Vagina (tissue), 2 donors: ENCODE measurements at regions not wholly inside any gene's neighbourhood (a gene's known extent, or its start where the extent isn't known, plus 50 kb on each side); places are given as distances from the start of the nearest gene placed in this dataset.

Experiments
- DNase-seq, 2 donors: peaks; one replicate each; pipeline ENCODE4 v3.0.0-alpha.2; 2017; ENCODE audit errors: extremely low spot score in 2 of 2
- H3K27ac ChIP-seq: fragments of 200-600 bp; sonication (generic); one replicate; pipeline ENCODE4 v1.5.1; 2019
- H3K27me3 ChIP-seq: fragments of 200-600 bp; sonication (generic); one replicate; pipeline ENCODE4 v1.5.1; 2019
- H3K36me3 ChIP-seq, 2 donors: fragments of 200-600 bp; sonication (generic); one replicate each; pipeline ENCODE4 v1.5.1; 2017 to 2019
- H3K4me1 ChIP-seq: fragments of 200-600 bp; sonication (generic); one replicate; pipeline ENCODE4 v1.5.1; 2019
- H3K4me3 ChIP-seq, 2 donors: fragments of 200-600 bp; sonication (generic); 1 replicate in 1 of 2; 2 replicates in 1 of 2; pipeline ENCODE4 v1.5.1; 2016 to 2019
- H3K9me3 ChIP-seq: fragments of 200-600 bp; sonication (generic); one replicate; pipeline ENCODE4 v1.5.1; 2019
- POLR2A ChIP-seq, 2 donors: fragments of 450-650 bp; IDR thresholded peaks; one replicate each; pipeline ENCODE4 v1.6.1; 2017; ENCODE audit warnings: antibody characterized with exemption in 2 of 2, mild to moderate bottlenecking in 2 of 2, moderate library complexity in 2 of 2
- POLR2AphosphoS5 ChIP-seq, 2 donors: sonication (generic); formaldehyde crosslinking; IDR thresholded peaks; one replicate each; pipeline ENCODE4 v1.9.0; 2017; ENCODE audit warnings: antibody characterized with exemption in 2 of 2, mild to moderate bottlenecking in 2 of 2, low read depth in 1 of 2; ENCODE audit not compliant: insufficient read depth in 1 of 2
- intact Hi-C: fragments of 100-400 bp; cut with DNase I; formaldehyde crosslinking; loops from one replicate; pipeline ENCODE4 v1.15.1; 2023
- TF ChIP-seq, protein P1 (sequence below), 3 experiments: fragments of 450-650 bp in 2 of 3; fragments of 200-600 bp in 1 of 3; sonication (generic) in 1 of 3; IDR thresholded peaks; one replicate each; pipeline ENCODE4 v1.5.1; 2017 to 2019; ENCODE audit warnings: antibody characterized with exemption in 3 of 3, mild to moderate bottlenecking in 2 of 3, moderate library complexity in 2 of 3

DNA sequence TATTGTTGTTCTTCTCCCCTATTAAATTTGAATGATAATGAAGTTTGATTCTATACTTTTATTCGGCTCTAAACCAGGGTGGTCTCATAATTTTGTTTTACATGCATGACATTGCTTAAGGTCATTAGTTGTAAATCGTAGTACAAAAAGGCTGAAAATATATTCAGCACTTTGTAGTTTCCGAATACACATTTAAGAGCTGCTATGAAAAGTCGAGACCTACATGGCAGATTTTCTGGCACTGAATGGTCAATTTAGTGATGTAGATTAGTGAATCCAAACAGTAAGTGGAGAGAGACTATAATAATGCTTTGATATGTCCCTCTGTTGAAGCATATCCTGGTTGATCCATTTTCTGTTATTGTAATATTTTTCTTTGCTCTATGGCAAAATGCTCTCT lies 254.0 kb upstream of the SOX2 start:
- no peaks in the 10 kb centered on the region for H3K4me1 ChIP-seq
- no peaks in the 10 kb centered on the region for H3K27me3 ChIP-seq
- TF ChIP-seq, protein P1, sequence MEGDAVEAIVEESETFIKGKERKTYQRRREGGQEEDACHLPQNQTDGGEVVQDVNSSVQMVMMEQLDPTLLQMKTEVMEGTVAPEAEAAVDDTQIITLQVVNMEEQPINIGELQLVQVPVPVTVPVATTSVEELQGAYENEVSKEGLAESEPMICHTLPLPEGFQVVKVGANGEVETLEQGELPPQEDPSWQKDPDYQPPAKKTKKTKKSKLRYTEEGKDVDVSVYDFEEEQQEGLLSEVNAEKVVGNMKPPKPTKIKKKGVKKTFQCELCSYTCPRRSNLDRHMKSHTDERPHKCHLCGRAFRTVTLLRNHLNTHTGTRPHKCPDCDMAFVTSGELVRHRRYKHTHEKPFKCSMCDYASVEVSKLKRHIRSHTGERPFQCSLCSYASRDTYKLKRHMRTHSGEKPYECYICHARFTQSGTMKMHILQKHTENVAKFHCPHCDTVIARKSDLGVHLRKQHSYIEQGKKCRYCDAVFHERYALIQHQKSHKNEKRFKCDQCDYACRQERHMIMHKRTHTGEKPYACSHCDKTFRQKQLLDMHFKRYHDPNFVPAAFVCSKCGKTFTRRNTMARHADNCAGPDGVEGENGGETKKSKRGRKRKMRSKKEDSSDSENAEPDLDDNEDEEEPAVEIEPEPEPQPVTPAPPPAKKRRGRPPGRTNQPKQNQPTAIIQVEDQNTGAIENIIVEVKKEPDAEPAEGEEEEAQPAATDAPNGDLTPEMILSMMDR (IDR thresholded peaks at IDR 0.05): no peak
- TF ChIP-seq POLR2AphosphoS5 (IDR thresholded peaks at IDR 0.05; ENCODE audit: insufficient read depth in 1 of 2, low read depth in 1 of 2) (no peak), POLR2A (IDR thresholded peaks at IDR 0.05) (no peak)
- H3K36me3 ChIP-seq: no peaks in the 10 kb centered on the region
- DNase-seq: no peak
- no peak overlapping the region for H3K4me3 ChIP-seq
- intact Hi-C loops: no loop called here
- H3K27ac ChIP-seq: no peak overlapping the region
- H3K9me3 ChIP-seq: no peaks in the 10 kb centered on the region

DNA sequence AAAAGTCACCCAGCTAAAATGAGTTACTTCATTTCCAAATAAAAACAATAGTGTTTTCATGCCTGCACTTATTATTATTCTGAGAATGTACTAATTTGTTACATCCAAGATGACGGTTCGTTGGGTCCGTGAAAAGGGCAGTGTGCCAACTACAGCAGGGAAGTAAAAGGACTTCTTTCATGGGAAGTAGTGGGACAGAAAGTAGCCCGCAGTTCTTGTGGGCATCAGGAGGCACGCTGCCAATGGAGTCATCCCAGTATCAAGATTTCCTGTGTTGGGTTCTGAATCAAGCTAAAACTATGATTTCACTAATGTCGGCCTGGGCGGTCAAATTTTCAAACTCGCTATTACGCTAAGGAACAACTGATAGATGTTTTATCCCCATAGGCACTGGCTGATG lies 254.5 kb upstream of the SOX2 start:
- DNase-seq: no peak
- intact Hi-C loops: no loop called here
- Histone ChIP-seq H3K4me3 (no peak overlapping the region), H3K9me3 (no peaks in the 10 kb centered on the region), H3K4me1 (no peaks in the 10 kb centered on the region), H3K36me3 (no peaks in the 10 kb centered on the region), H3K27me3 (no peaks in the 10 kb centered on the region), H3K27ac (no peak overlapping the region)
- TF ChIP-seq POLR2AphosphoS5 (IDR thresholded peaks at IDR 0.05; ENCODE audit: insufficient read depth in 1 of 2, low read depth in 1 of 2) (no peak), POLR2A (IDR thresholded peaks at IDR 0.05) (no peak)
- TF ChIP-seq, protein P1 (IDR thresholded peaks at IDR 0.05): no peak

DNA sequence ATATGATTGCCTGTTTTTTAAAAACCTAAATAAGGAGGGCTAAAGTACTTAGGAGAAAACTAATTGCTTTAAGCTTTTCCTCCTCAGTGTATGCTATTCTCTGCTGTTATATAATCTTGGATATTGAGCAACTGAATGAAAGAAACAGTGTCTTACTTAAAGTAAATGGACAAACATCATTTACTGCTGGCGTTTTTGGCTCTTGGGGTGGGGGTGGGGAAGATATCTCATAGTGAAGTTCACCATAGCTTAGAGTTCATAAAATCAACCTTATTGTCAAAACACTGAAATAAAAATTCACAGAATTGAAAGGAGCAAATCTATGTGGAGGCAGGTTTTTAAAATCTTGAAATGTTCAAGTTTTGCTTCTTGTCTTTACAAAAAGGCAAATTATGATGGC lies 256.4 kb upstream of the SOX2 start:
- Histone ChIP-seq H3K27me3 (no peaks in the 10 kb centered on the region), H3K9me3 (no peaks in the 10 kb centered on the region), H3K4me1 (no peaks in the 10 kb centered on the region), H3K36me3 (no peaks in the 10 kb centered on the region), H3K4me3 (no peak overlapping the region), H3K27ac (no peak overlapping the region)
- TF ChIP-seq POLR2A (IDR thresholded peaks at IDR 0.05) (no peak), POLR2AphosphoS5 (IDR thresholded peaks at IDR 0.05; ENCODE audit: insufficient read depth in 1 of 2, low read depth in 1 of 2) (no peak)
- intact Hi-C loops: no loop called here
- DNase-seq: no peak

DNA sequence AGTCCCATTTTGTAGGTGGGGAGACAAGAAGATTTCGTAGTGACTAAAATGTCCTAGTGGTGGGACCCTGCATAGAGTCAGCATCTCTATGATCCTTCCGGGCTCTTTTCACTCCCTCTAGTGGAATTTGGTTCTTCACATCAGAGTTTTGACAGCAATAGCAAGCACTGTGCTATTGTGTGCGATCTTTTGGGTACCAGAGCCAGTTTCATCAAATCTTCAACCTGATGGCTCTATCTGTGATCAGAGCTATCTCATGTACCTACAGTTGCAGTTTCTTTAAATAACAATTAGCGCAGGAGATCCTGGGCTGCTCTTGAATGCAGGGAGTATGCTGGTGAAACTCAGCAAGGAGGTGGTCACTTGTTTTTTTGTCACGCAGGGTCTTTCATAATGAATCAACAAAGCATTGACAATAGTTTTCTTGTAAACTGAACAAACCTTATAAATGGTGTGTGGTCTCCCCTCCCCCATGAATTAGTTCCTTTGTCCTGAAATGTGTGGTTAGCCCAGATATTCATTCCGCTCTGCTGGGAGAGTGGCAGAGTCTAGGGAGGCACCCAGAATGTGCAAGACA lies 257.2 kb upstream of the SOX2 start:
- no peaks in the 10 kb centered on the region for H3K36me3 ChIP-seq
- H3K4me3 ChIP-seq: no peak overlapping the region
- no peak for TF ChIP-seq POLR2A (IDR thresholded peaks at IDR 0.05)
- no peak for TF ChIP-seq POLR2AphosphoS5 (IDR thresholded peaks at IDR 0.05; ENCODE audit: insufficient read depth in 1 of 2, low read depth in 1 of 2)
- TF ChIP-seq, protein P1 (IDR thresholded peaks at IDR 0.05): no peak
- DNase-seq: no peak
- H3K9me3 ChIP-seq: no peaks in the 10 kb centered on the region
- no peak overlapping the region for H3K27ac ChIP-seq
- intact Hi-C loops: no loop called here
- no peaks in the 10 kb centered on the region for H3K27me3 ChIP-seq
- H3K4me1 ChIP-seq: no peaks in the 10 kb centered on the region

DNA sequence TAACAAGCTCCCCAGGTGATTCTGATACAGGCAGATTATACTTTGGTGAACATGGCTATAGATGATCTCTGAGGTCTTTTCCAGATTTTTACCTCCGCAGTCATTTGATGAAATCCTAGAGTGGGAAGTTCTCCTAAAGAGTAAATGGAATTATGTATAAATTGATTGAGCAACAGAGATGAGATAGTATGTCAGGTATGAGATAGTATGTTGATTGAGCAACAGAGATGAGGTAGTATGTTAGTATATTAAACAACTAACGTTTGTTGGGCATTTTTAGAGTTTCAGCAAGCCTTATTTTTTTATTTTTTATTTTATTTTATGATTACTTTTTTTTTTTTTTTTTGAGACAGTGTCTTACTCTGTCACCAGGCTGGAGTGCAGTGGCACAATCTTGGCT lies 265.0 kb upstream of the SOX2 start:
- intact Hi-C loops: no loop called here
- DNase-seq: no peak
- Histone ChIP-seq H3K36me3 (no peaks in the 10 kb centered on the region), H3K9me3 (no peaks in the 10 kb centered on the region), H3K27me3 (no peaks in the 10 kb centered on the region), H3K27ac (no peak overlapping the region), H3K4me1 (no peaks in the 10 kb centered on the region), H3K4me3 (no peak overlapping the region)
- TF ChIP-seq POLR2AphosphoS5 (IDR thresholded peaks at IDR 0.05; ENCODE audit: insufficient read depth in 1 of 2, low read depth in 1 of 2) (no peak), POLR2A (IDR thresholded peaks at IDR 0.05) (no peak)
- TF ChIP-seq, protein P1 (IDR thresholded peaks at IDR 0.05): no peak
